ENCODE measurements at regions not wholly inside any gene's neighbourhood (a gene's known extent, or its start where the extent isn't known, plus 50 kb on each side); places are given as distances from the start of the nearest gene placed in this dataset.

GRCh38 chr16:16790597-16790996 is 411.7 kb downstream of the NPIPA7 start:
- H3K4me2 ChIP-seq (ENCODE audit: low read depth, low read length): no peak overlapping the region

More at GRCh38 chr16:16790597-16790996, 411.7 kb downstream of the NPIPA7 start:
- ChIA-PET POLR2A (ENCODE audit: unreplicated experiment) (no interaction called here), CTCF (no interaction called here)
- Histone ChIP-seq H2BK120ac (ENCODE audit: low read depth, low read length) (no peak overlapping the region), H2BK5ac (ENCODE audit: low read depth, low read length, poor library complexity, severe bottlenecking) (no peak overlapping the region), H3K79me1 (ENCODE audit: low read depth in 1 of 2, low read length in 2 of 2) (no peaks in the 10 kb centered on the region), H3K36me3 (ENCODE audit: control insufficient read depth, insufficient read depth, low read length) (no peaks in the 10 kb centered on the region), H4K20me1 (ENCODE audit: insufficient read depth, low read length) (no peaks in the 10 kb centered on the region), H2BK20ac (ENCODE audit: low read depth, low read length) (no peak overlapping the region), H2AK9ac (replicated peaks; ENCODE audit: low read depth, low read length, poor library complexity) (no peak overlapping the region), H3K23ac (ENCODE audit: low read depth, low read length) (no peak overlapping the region), H3K27ac (ENCODE audit: insufficient read depth, low read length) (no peak overlapping the region), H3K9me3 (ENCODE audit: control insufficient read depth, insufficient read depth, low read length) (peaks cover 11% of the 10 kb centered on the region), H2AK5ac (ENCODE audit: low read depth, low read length) (no peak overlapping the region), H3K4me1 (ENCODE audit: control insufficient read depth, insufficient read depth, low read length) (no peaks in the 10 kb centered on the region), H3K9ac (ENCODE audit: low read depth, low read length) (no peak overlapping the region), H2AFZ (replicated peaks; ENCODE audit: low read length, poor library complexity) (no peak overlapping the region), H3K4me3 (ENCODE audit: insufficient read depth, low read depth, low read length) (no peak overlapping the region), H4K5ac (ENCODE audit: low read depth, low read length) (no peak overlapping the region), H3K4ac (ENCODE audit: low read depth, low read length) (no peak overlapping the region), H3K18ac (ENCODE audit: low read depth, low read length) (no peak overlapping the region), H3K14ac (replicated peaks; ENCODE audit: low read depth, low read length) (no peak overlapping the region), H3K27me3 (ENCODE audit: control insufficient read depth, insufficient read depth, low read length) (no peaks in the 10 kb centered on the region), H4K8ac (ENCODE audit: low read depth in 2 of 2, low read length in 2 of 2) (no peak overlapping the region), H3K9me1 (ENCODE audit: insufficient read depth, low read length) (no peaks in the 10 kb centered on the region), H2BK15ac (ENCODE audit: low read depth, low read length) (no peak overlapping the region), H3K56ac (ENCODE audit: extremely low read depth, insufficient read depth, low read length) (no peak overlapping the region), H4K91ac (ENCODE audit: insufficient read depth, low read depth, low read length) (no peak overlapping the region)
- in situ Hi-C loops (cut with MboI; ENCODE audit: low sequenced_read_pairs): no loop called here
- intact Hi-C loops (cut with micrococcal nuclease): no loop called here
- TF ChIP-seq POLR2A (IDR thresholded peaks at IDR 0.05; ENCODE audit: low read depth, low read length) (no peak), MAFK (IDR thresholded peaks at IDR 0.05; ENCODE audit: low read depth, low read length) (no peak), BHLHE40 (IDR thresholded peaks at IDR 0.05; ENCODE audit: low read depth, low read length) (no peak), USF2 (IDR thresholded peaks at IDR 0.05; ENCODE audit: low read depth, low read length) (no peak), CHD1 (IDR thresholded peaks at IDR 0.05; ENCODE audit: low read depth, low read length) (no peak), RAD21 (IDR thresholded peaks at IDR 0.05; ENCODE audit: low read length) (no peak), RFX5 (IDR thresholded peaks at IDR 0.05; ENCODE audit: low read depth, low read length) (no peak), FOS (IDR thresholded peaks at IDR 0.05; ENCODE audit: low read depth, low read length) (no peak), SMC3 (IDR thresholded peaks at IDR 0.05; ENCODE audit: low read depth, low read length) (no peak)
- TF ChIP-seq, protein P1, sequence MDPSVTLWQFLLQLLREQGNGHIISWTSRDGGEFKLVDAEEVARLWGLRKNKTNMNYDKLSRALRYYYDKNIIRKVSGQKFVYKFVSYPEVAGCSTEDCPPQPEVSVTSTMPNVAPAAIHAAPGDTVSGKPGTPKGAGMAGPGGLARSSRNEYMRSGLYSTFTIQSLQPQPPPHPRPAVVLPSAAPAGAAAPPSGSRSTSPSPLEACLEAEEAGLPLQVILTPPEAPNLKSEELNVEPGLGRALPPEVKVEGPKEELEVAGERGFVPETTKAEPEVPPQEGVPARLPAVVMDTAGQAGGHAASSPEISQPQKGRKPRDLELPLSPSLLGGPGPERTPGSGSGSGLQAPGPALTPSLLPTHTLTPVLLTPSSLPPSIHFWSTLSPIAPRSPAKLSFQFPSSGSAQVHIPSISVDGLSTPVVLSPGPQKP (IDR thresholded peaks at IDR 0.05; ENCODE audit: borderline replicate concordance, low read depth, low read length): no peak
- TF ChIP-seq, protein P2, sequence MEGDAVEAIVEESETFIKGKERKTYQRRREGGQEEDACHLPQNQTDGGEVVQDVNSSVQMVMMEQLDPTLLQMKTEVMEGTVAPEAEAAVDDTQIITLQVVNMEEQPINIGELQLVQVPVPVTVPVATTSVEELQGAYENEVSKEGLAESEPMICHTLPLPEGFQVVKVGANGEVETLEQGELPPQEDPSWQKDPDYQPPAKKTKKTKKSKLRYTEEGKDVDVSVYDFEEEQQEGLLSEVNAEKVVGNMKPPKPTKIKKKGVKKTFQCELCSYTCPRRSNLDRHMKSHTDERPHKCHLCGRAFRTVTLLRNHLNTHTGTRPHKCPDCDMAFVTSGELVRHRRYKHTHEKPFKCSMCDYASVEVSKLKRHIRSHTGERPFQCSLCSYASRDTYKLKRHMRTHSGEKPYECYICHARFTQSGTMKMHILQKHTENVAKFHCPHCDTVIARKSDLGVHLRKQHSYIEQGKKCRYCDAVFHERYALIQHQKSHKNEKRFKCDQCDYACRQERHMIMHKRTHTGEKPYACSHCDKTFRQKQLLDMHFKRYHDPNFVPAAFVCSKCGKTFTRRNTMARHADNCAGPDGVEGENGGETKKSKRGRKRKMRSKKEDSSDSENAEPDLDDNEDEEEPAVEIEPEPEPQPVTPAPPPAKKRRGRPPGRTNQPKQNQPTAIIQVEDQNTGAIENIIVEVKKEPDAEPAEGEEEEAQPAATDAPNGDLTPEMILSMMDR (conservative IDR thresholded peaks at IDR 0.05; ENCODE audit: low read depth, low read length): no peak
- dilution Hi-C loops (cut with HindIII; ENCODE audit: low sequenced_read_pairs, unreplicated experiment): no loop called here
- BruUV-seq (replicated peaks): no TSS peak
- ATAC-seq (ENCODE audit: low read depth): no peak
- no peak for DNase-seq
